ENCODE measurements at regions not wholly inside any gene's neighbourhood (a gene's known extent, or its start where the extent isn't known, plus 50 kb on each side); places are given as distances from the start of the nearest gene placed in this dataset.

DNA sequence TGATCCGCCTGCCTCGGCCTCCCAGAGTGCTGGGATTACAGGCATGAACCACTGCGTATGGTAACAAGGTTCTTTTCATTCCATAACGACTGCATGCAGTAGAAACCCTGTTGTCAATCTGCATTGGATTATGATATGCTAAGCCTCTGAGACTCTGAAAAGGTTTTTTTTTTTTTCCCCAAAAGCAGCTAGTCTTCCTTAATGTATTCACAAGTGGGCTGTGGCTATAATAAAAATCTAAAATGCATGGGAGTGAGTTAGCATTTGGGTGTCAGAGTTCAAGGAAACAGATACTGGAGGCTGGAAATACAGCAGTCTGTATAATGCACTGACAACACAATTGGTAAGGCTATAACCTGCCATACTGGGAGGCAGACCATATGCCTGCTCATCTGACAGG, 218.1 kb downstream of the NSUN3 start:
- TF ChIP-seq, protein P1, sequence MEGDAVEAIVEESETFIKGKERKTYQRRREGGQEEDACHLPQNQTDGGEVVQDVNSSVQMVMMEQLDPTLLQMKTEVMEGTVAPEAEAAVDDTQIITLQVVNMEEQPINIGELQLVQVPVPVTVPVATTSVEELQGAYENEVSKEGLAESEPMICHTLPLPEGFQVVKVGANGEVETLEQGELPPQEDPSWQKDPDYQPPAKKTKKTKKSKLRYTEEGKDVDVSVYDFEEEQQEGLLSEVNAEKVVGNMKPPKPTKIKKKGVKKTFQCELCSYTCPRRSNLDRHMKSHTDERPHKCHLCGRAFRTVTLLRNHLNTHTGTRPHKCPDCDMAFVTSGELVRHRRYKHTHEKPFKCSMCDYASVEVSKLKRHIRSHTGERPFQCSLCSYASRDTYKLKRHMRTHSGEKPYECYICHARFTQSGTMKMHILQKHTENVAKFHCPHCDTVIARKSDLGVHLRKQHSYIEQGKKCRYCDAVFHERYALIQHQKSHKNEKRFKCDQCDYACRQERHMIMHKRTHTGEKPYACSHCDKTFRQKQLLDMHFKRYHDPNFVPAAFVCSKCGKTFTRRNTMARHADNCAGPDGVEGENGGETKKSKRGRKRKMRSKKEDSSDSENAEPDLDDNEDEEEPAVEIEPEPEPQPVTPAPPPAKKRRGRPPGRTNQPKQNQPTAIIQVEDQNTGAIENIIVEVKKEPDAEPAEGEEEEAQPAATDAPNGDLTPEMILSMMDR (IDR thresholded peaks at IDR 0.05): no peak
- TF ChIP-seq POLR2A (IDR thresholded peaks at IDR 0.05): no peak
